Cardiac fibroblast (primary cell): ENCODE measurements at regions not wholly inside any gene's neighbourhood (a gene's known extent, or its start where the extent isn't known, plus 50 kb on each side); places are given as distances from the start of the nearest gene placed in this dataset.
"Not testable (repeated sequence)": the region's sequence is repeated elsewhere in the genome, so short reads cannot be mapped to it uniquely, and the experiment has no call there.

Source experiments
- DNase-seq, 2 donors: peaks; one replicate each; pipeline versions ENCODE4 v3.0.0 to v3.0.0-alpha.2; 2010; ENCODE audit warnings: low read depth in 2 of 2
- H3K4me3 ChIP-seq, 2 donors: replicated peaks in 1 of 2; 1 replicate in 1 of 2; 2 replicates in 1 of 2; pipeline ENCODE4 v1.5.1; 2011; ENCODE audit warnings: low read depth in 2 of 2, low read length in 2 of 2, mild to moderate bottlenecking in 2 of 2, moderate library complexity in 1 of 2
- TF ChIP-seq, protein P1 (sequence below): IDR thresholded peaks from one replicate; pipeline ENCODE4 v1.5.1; 2011; ENCODE audit warnings: low read depth, mild to moderate bottlenecking, low read length, inconsistent platforms

DNA sequence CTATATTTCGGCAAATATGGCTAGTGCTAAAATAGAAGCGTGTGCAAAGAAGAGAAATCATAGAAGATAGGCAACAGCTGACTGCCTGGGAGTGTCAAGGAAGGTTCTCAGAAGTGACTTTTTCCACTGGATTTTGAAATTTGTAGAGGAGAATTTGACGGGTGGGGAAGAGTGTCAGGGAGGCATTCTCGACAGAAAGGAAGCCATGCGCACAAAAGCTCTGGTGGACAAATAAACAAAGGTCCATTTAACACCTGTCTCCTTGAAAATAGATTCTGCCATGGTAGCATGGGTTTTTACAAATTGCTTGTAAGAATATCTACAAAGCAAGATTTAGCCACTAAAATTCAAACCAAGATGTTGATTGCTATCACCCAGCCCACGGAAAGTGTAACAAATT is 1081.5 kb downstream of the GALC start:
- no peak for DNase-seq
- no peak overlapping the region for H3K4me3 ChIP-seq
- TF ChIP-seq, protein P1, sequence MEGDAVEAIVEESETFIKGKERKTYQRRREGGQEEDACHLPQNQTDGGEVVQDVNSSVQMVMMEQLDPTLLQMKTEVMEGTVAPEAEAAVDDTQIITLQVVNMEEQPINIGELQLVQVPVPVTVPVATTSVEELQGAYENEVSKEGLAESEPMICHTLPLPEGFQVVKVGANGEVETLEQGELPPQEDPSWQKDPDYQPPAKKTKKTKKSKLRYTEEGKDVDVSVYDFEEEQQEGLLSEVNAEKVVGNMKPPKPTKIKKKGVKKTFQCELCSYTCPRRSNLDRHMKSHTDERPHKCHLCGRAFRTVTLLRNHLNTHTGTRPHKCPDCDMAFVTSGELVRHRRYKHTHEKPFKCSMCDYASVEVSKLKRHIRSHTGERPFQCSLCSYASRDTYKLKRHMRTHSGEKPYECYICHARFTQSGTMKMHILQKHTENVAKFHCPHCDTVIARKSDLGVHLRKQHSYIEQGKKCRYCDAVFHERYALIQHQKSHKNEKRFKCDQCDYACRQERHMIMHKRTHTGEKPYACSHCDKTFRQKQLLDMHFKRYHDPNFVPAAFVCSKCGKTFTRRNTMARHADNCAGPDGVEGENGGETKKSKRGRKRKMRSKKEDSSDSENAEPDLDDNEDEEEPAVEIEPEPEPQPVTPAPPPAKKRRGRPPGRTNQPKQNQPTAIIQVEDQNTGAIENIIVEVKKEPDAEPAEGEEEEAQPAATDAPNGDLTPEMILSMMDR = no peak

DNA sequence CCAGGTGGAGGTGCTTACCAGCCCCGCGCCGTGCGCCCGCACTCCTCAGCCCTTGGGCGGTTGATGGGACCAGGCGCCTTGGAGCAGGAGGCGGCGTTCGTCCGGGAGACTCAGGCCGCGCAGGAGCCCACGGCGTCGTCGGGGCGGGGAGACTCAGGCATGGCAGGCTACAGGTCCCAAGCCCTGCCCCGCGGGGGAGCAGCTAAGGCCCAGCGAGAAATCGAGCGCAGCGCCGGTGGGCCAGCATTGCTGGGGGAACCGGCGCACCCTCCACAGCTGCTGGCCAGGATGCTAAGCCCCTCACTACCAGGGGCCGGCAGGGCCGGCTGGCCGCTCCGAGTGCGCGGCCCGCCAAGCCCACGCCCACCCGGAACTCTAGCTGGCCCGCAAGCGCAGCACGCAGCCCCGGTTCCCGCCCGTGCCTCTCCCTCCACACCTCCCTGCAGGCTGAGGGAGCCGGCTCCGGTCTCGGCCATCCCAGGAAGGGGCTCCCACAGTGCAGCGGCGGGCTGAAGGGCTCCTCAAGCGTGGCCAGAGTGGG is 1087.5 kb downstream of the GALC start:
- H3K4me3 ChIP-seq, DNase-seq: not testable (repeated sequence)

DNA sequence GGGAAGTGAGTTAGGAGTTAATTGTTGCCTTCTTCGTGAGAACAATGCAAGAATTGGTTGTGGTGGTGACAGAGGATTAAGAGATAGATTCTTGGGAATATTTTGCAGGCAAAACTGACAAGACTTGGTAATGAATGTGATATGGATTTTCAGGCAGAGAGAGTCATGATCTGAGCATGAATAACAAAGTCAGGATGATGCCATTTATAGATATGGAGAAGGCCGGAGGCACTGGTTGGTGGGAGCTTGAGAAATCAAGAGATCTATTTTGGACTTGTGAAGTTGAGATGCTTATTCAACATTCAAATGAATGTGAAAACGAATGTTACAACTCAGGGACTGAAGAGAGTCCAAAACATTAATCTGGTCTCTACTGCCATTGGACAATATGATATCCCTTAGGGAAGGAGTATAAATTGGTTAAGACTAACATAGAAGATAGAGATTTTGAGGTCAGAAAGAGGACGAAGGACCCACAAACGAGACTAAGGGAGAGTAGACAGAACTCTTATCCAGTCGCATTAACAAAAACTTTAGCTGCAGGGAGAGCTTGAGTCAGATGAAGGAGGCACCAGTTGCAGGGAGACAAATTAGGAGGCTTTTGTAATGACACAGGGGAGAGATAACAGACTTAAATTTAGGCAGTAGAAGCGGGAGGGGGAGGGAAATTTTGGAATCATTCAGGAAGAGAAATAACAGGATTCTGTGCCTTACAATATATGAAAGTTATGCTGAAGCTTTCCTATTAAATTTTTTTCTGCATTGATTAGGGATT is 1090.6 kb downstream of the GALC start:
- TF ChIP-seq, protein P1 = no peak
- peak in 1 of 2 donors; percentile 17 for DNase-seq
- no peak overlapping the region for H3K4me3 ChIP-seq

DNA sequence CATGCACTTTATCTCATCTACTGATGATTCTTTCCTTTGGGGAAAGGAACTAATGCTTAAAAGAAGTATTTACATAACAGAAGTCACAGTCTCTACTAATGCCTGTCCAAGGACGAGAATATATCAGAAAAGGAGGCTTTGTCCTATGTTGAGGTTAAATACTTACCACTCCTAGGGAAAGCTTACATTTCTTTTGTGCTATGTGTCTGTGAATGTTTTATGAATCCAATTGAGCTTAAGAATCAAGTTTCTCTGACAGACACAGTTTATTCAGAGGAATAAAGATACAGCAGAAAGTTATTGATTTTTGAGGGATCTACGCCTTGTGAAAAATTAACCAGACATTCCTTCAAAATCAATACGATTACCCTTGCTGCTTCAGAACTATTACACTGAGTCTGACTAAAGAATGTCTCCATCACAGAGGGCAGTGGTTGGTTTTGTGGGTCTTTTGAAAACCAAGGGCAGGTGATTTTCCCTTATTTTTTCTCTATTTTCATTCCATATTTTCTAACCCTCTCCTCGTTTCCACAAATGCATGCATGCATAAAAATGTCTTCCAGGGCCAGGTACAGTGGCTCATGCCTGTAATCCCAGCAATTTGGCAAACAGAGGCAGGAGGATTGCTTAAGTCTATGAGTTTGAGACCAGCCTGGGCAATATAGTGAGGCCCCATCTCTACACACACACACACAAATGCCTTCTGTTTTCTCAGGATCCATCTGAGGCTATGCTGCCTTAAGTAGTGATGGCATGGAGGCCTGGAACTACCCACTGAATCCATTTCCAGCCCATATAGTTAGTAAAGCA is 1095.1 kb downstream of the GALC start:
- H3K4me3 ChIP-seq = no peak overlapping the region
- TF ChIP-seq, protein P1 = no peak
- DNase-seq = no peak

DNA sequence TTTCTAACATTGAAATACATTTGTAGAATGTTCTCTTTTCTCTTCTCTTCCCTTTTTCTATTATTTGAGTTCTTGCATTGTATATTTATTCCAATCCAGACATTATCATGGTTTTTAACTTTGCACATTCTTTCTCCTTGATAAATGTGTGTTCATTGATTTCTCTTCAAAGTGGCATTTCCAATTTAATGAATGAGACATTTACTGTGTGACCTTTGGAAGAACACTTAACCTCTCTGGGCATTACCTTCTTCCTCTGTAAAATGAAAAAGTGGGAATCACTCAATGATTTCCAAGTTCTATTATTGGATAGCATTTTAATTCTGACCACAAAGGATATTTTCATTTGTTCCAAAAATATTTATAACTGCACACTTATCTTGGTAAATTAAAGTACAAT is 1095.8 kb downstream of the GALC start:
- DNase-seq = no peak
- no peak overlapping the region for H3K4me3 ChIP-seq
- TF ChIP-seq, protein P1 = no peak

DNA sequence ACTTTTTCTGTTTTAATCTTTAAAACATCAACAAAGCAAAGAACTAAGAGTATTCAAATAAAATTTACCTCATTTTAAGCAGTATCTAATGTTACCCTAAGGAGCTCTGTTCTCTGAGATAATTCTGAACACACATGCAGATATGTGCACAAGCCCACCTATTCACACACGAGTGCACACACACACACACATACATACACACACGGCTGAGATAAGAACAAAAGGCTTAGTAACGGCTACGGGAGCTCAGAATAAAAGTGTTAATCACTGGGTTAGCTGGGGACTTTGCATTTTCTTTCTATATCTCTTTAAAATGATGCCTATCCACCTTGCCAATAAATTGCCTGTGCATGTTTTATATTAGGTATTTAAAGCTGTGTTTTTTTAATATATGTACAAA is 1096.3 kb downstream of the GALC start:
- DNase-seq = no peak
- H3K4me3 ChIP-seq = no peak overlapping the region
- TF ChIP-seq, protein P1 = no peak
